ENCODE measurements at regions not wholly inside any gene's neighbourhood (a gene's known extent, or its start where the extent isn't known, plus 50 kb on each side); places are given as distances from the start of the nearest gene placed in this dataset.

DNA sequence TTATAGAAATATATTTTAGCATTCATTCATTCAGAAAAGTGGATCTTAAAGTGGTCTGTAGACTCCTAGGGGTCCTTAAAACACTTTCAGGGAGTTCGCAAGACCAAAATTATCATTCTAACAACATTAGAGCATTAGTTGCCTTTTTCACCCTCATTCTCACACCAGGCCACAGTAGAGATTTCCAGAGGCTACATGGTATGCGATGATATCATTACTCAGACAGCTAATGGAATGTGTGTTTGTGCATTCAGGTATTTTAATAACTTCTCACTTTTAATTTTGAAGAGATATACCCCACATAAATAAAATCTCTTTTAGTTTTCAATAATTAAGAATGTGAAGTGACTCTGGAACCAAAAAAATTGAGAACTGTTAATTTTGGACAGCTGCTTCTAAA is 206.9 kb downstream of the NSUN3 start:
- no peak for DNase-seq

DNA sequence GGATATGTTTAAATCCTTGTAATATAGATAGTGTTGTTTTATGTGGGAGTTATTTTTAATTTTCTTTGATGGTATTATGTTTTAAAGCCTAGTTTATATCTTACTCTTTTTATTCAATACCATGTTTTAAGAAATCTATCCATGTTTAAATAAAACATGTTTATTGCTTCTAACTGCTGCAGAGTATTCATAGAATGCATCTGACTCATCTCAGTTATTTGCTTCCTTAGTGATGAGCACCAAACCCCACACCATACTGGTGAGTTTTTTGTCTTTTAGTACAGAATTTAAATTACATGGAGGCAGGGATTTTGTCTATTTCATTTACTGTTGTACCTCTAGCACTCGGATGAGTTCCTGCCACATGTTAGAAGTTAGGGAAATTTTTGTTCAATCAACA is 209.2 kb downstream of the NSUN3 start:
- no peak for DNase-seq

DNA sequence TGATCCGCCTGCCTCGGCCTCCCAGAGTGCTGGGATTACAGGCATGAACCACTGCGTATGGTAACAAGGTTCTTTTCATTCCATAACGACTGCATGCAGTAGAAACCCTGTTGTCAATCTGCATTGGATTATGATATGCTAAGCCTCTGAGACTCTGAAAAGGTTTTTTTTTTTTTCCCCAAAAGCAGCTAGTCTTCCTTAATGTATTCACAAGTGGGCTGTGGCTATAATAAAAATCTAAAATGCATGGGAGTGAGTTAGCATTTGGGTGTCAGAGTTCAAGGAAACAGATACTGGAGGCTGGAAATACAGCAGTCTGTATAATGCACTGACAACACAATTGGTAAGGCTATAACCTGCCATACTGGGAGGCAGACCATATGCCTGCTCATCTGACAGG is 218.1 kb downstream of the NSUN3 start:
- DNase-seq, result no peak

DNA sequence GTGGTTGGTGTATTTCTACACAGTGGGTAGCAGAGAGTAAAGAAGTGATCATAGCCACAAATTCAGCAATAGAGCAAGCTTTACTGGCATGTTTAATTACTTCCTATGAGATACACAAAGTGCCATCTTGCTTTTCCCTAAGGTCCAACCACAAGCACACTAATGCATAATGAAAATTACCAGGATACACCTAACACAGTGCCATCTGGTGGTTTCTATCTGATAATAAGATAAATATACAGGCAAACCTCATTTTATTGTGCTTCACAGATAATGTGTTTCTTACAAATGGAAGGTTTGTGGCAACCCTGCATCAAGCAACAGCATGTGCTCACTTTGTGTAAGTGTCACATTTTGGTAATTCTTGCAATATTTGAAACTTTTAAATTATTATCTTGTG is 223.0 kb downstream of the NSUN3 start:
- no peak for DNase-seq

DNA sequence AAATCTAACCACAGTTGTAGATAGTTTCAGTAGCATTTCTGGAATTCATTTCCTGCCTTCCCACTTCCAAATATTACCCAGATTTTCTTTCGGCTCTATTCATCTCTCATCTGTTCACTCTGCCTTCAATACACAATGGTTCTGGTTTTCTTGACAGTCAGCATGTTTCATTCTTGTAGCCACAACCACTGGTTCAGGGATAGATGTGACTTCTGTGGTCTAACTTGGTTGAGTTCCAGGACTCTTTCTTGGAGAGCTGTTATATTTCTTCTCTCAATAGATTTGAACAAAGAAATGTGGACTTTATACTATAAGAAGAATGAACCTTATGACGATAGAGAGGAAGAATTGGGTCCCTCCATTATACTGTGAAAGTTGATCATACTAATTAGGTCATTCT is 228.8 kb downstream of the NSUN3 start:
- DNase-seq, result no peak

DNA sequence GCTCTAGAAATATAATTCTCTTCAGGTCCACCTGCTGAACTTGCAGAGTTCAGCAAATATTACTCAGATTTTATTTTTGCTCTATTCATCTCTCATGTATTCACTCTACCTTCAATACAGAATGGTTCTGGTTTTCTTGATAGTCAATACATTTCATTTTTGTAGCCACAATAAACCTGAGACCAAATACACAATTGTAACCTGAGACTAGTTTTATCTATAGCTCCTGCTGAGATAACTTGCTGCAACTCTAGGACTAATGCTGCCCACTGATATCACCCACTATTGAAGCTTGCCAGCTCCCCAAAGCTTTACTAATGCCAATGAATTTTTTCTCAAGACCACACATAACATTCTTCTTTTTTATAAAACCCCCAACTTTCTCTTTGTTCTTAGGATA is 229.3 kb downstream of the NSUN3 start:
- no peak for DNase-seq

DNA sequence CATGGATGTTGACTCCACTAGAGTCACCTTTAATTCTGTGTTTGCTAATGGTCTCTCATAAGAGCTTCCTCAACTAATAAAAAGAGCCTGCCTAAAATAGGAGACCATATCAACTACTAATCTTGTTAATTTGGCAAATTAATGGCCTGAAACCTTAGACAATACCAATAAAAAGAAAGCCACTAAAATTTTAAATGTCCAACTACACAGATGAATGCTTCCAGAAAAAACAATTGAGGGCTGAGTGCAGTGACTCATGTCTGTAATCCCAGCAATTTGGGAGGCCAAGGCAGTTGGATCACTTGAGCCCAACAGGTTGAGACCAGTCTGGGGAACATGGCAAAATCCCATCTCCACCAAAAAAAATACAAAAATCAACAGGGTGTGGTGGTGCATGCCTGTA is 230.9 kb downstream of the NSUN3 start:
- no peak for DNase-seq

DNA sequence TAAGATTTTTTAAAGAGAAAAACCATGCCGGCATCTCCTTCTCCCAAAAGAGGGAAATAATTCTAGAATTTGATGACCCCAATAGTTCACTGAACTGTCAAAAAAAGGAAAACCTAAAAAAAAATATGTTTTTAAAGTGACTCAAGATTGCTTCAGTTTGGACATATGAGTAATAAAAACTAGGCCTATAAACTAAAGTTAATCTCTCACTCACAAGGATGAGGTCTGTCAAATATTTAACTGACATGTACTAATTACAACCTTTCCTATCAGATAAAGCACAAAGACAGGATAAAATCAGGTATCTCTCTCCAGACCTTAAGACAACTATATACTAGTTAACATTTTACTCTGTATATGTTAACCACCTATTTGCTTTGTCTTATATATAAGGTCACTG is 231.9 kb downstream of the NSUN3 start:
- DNase-seq, result no peak

DNA sequence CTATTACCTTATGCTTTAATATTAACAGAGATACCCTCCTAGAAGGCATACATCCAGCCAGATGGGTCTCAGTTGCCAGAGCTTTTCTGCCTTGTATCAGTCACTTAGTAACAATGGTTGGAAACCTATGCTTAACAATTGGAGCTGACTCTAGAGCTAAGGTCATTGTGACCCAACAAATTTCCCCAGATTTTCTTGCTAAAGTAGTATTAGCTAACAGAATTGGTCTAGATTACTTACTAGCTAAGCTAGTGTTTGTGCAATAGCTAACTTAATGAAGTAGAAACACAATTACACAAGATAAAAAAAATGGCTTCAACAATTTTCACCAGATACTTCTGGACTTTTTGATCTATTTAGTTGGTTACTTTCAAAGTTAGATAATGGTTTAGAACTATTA is 236.9 kb downstream of the NSUN3 start:
- no peak for DNase-seq

DNA sequence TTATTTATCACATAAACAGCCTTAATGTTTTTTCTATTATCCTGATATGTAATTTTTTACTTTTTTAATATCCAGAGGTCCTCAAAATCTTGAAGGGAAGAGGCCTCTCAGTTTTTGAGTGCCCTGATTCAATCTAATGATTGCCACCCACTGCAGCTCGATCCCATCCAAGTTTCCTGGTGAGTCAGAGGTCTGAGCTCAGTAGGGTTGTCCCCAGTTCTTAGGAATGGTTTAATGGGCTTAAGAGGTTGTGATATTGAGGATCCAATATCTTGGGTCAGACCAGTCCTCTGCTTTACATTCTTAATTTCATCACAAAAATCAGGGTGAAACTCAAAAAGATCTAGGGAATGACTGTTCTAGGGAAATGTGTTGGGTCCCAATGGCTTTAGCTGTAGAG is 238.5 kb downstream of the NSUN3 start:
- DNase-seq, result no peak

DNA sequence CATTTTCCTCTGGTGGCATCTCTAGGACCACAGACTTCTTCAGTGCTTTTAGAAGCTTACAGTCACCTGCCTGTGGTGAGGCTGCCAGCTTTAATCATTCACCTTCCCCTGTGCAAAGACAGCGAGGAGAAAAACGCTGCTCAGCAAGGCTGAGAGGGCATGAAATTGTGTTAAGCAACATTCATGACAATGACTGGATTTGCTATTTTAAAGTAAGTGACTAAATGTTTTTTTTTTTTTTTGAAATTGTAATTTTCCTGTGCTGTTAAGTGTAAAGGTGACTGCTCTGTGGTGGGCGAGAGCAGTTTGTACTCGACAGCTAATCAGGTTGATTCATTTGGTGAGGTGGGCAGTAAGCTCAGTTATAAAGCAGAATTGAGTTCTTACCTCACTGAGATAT is 240.4 kb downstream of the NSUN3 start:
- no peak for DNase-seq

DNA sequence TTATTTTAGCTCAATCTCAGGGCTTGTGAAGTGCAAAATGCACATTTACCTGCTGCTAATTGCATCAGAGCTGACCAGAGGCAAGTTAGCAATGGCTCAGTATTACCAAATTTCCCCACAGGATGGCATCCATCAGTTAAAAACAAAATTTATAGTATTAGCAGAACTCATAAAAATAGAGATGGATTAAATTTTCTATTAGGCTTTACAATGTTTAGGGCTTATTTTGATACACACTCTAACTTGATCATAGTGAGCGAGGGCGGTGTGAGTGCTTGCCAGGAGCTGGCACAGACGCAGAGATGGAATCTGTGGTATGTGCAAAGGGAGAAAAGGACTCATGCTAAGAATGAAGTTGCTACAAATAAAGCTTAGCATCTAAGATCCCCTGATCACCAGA is 241.0 kb downstream of the NSUN3 start:
- no peak for DNase-seq

DNA sequence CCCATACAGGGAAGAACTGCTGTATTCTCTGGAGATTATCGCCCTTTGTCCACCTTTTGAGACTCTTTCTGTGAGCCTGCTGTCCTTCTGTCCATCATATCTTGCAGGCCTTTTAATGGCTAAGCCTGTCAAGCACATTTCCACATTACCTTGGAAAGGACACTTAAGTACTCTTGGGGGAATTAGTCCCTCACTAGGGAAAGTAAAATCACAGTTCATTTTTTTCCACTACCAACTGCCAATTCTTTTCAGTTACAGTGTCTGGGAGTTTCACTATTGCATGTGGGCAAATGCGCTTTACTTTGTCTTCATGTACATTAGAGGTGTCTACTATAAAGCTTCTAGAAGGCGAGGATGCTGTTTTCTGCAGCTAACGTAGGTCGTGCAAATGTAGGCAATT is 242.1 kb downstream of the NSUN3 start:
- DNase-seq, result no peak

DNA sequence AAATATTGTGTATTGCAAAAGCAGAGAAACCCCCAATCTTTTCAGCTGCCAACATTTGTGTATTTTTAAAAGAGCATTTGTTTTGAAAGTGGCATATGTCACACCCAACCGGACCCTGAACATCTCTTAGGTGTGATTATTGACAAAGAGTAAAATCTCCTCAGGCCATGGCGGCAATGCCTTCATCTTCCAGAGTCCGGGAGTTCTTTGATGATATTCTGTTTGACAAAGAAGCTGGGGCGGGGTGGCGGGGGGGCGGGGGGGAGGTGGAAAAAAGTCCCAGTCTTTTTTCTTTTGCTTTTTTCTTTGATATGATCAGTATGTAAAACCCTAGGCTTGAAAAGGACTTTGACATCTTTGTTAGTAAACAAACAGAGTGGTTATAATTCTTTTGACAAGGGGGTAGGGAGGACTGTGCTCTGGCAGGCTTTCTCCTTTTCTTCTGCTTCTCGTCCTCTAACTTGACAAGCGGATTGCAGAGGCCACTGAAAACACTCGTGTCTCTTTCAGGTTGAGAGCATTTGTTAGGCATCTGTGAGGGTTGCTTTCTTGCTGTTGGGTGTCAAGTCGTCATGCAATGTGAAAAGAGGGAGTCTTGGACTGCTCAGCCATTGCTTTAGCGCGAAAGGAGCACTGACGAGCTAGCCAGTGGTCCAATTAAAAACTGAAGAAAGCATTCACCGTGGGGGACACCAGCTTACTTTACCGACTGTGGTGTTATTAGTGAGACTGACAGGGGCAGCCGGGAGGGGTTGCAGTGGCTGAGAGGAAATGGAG is 243.2 kb downstream of the NSUN3 start:
- DNase-seq, result no peak

DNA sequence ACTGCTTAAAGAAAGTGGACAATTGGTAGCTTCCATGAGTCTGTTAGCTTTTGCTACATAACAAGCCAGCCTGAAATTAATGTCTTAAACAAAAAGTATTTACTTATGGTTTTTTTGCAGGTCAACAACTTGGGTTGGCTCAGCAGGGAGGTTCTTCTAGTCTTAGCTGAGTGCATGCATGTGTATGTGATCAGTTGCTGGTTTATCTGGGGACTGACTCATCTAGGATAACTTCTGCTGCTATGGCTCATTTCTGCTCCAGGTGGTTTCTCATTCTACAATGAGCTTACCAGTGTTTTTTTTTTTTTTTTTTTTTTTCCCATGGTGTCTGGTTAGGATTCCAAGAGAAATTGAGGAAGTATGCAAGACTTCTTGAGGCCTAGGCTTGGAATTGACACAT is 244.7 kb downstream of the NSUN3 start:
- no peak for DNase-seq

DNA sequence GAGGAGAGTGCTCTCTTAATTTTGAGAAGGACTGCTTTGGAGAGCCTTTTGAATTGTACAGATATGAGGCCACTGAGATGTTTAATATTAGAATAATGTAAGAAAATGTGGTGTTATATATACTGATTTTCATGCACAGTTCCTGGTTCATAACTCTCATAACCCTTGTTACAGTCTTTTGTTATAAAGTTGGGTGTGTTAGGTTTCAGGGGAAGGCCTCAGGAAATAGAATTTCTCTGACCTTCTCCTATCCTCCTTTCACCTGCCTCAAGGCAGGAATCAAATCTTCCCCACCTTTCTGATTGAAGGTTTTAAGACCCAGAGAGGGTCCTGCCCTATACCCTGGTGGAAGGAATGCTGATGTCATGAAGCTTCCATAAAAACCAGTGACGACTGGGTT is 245.9 kb downstream of the NSUN3 start:
- no peak for DNase-seq

DNA sequence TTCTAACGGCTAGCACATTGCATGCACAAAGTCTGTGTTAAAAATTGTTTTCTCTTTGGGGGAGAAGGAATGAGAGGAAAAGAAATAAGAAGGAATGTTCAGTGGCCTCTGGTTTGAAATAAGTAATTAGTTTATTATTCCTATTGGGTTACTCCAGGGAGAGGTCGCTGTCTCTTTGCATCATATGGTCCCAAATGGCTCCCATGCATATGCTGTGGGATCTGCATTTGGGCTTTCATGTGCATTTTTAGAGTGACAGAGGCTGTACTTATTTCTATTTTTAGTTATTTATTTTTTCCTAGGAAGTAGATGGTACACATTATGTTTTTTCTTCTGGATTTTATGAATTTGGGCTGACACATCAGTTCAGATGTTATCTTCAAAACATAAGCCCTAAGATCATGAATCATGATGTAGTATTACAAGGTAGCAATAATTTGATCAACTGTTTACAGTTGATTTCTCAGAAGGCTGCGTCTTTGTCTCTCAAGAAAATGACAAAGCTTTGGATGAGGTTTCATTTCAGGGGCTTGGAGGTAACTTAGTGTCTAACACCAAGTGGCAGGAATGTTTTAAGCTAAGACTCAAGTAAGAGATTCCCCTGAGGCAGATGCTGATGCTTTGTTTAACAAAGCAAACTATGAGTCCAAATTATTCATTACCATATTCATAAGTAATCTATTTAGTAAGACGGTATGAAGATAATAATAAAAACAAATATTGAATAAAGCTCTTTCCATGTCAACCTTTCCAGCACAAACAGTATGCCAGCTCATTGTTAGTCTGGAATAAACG is 247.7 kb downstream of the NSUN3 start:
- no peak for DNase-seq

DNA sequence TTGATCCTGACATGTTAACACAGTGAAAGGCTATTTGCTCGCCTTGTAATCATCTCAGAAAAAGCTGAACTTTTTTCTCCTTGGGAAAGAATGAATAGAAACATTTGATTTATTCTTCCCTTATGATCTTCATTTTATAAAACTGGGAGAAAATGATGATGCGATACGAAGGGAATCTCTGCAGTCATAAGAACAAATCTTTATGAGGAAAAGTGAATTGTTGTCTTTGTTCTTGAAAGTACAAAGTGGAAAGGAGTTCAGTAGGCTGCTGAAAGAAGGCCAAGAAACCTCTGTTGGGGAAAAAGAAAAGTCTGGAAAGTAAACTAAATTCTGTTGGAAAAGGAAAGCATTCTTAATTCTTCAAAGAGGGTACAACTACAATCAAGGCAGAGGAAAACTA is 248.8 kb downstream of the NSUN3 start:
- no peak for DNase-seq

DNA sequence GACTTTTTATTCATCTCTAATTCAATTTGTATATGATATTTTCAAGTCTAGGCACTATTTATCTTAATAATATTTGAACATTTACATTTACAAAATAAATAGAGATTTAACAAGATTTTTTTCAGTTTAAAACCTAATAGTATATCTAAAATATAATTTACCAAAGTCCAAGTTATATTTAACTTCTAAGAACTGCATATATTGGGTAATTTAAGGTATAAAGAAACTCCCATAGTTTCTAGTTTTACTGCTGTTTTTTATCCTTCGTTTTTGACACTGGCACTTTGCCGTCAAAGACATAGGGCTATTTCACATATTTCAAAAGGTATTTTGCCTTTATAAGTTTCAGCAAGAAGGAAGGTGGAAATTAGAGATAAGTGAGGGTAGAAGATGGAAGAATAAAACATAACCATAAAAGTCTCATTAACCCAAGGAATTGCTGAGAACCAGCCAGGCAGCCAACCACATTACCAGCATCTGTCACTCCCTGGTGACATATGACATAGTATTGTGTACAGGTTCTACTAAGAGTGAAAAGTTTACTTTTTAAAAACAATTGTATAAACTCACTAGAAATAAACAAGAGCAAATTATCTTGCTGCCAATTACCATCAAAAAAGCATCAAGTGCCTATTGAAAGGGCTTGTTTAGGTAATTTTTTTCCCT is 251.5 kb downstream of the NSUN3 start:
- DNase-seq, result no peak

DNA sequence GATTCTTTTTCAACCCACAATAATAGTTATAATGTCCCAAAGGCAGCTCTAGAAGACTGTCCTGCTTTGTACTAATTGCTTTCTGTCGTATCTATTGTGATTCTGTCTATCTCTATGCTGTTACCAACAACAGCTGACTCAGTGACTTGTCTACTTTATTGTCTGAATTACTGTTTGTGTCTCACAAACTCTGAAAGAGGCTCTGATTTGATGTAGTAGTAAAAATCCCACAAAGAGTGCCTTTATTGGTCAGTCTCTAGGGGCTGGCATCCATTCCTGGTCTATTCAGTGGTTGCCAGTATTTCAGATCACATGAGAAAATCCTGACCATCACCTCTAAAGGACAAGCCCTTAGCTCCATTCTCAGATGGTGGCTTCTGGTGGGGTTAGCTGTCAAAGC is 254.2 kb downstream of the NSUN3 start:
- DNase-seq, result no peak

DNA sequence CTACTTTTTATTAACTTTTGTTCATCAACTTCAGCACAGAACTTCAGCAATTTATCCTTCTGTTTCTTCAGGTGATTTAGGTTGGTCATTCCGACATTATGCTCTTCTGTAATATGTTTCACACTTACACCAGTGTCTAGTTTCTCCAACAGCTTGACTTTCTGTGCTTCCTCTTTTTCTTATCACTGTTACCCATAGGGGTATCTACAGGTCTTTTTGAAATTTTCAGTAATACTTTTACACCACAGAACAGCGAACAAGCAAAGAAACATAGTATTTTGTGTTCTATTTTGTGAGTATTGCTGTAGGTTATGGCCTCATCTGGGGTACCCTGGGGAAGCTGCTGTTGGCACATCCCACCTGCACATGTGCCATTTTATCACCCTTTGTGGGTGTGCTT is 260.7 kb downstream of the NSUN3 start:
- DNase-seq, result no peak

DNA sequence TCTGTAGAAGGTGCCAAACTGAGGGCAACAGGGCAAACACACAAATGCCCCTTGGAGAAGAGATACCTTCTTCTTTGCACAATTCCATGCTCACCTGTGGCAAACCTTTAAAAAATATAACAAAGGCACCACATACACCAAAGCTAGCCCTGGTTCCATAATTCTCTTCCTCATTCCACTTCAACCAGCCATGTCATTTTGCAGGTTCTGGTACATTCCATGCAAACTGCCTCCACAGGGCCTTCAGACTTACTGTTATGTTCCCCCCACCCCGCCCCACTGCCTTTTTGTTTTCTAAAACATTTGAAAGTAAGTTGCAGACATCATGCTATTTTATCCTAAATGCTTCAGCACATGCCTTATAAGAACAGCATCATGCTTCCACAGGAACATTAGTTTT is 269.0 kb downstream of the NSUN3 start:
- no peak for DNase-seq

DNA sequence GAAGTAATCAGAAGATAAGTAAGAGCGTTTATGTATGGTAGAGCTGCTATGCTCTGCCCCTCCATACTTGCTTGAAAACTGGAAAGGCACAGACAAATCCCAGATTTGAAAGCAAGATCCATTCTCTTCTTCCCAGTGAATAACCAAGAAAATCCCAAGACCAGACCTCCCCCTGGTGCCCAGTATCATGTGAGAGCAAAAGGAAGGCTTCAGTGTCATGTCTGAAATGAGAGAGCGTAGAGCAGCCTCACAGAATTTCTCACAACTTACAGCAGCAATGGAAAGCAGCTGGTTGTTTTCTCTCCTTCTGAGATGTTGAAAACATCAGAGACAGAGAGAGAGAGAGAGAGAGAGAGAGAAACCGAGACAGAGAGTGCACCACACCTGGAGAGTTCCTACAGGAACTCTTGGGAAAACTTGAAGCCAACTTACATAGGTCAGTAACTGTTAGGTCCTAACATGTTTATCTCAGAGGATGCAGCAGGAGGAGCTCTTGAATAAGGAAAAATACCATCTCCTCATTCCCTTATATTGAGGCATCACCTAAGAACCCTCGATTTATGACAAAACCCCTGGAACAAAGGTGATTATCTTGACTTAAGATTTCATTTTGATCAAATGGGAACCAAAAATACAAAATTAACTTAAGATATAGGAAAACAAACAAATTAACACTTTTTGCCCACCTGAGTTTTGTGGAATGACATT is 273.3 kb downstream of the NSUN3 start:
- no peak for DNase-seq

DNA sequence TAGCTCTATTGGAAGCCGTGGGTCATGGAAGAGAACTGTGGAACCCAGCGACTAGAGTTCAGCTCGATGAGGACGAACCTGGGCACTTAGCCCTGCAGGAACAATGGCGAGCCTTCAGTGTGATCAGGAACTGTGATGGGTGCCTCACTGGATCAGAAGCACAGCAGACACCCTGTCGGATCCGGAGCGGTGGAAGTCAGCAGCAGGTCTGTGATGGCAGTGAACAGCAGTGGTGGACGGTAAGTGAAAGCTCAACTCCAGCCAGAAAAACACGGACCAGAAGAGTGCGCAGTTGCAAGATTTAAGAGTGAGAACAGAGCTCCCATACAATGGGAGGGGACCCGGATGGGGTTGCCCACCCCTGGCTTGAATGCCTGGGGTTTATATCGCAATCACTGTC is 282.2 kb downstream of the NSUN3 start:
- DNase-seq, result no peak
